G401 (cell line): ENCODE measurements at regions not wholly inside any gene's neighbourhood (a gene's known extent, or its start where the extent isn't known, plus 50 kb on each side); places are given as distances from the start of the nearest gene placed in this dataset.

ENCODE experiments used
- DNase-seq: peaks from one replicate; pipeline ENCODE4 v3.0.0-alpha.2; 2015; ENCODE audit warnings: low spot score
- in situ Hi-C: cut with HindIII; loops from 2 replicates; pipeline ENCODE4 v1.10.0; 2016; ENCODE audit warnings: low sequenced_read_pairs, mixed read lengths

- in situ Hi-C loops, result no loop called here
- no peak for DNase-seq
Measured at GRCh38 chr16:17520561-17520960, 49.8 kb upstream of the XYLT1 start.
